Lower lobe of right lung (tissue), 2 donors: ENCODE measurements at regions not wholly inside any gene's neighbourhood (a gene's known extent, or its start where the extent isn't known, plus 50 kb on each side); places are given as distances from the start of the nearest gene placed in this dataset.

Source experiments
- ATAC-seq, 2 donors: fragments of 200-7000 bp; cut with Tn5 transposase; one replicate each; pipeline ENCODE4 v1.9.1; 2020 to 2022; ENCODE audit warnings: mild to moderate bottlenecking in 2 of 2, moderate library complexity in 2 of 2
- DNase-seq: peaks from one replicate; pipeline ENCODE4 v3.0.0-alpha.2; 2020
- H3K27ac ChIP-seq: fragments of 200-600 bp; one replicate; pipeline ENCODE4 v1.8.0; 2022
- H3K27me3 ChIP-seq: fragments of 200-600 bp; one replicate; pipeline ENCODE4 v1.8.0; 2022; ENCODE audit warnings: low read depth
- H3K36me3 ChIP-seq: fragments of 200-600 bp; one replicate; pipeline ENCODE4 v1.8.0; 2022; ENCODE audit warnings: mild to moderate bottlenecking
- H3K4me1 ChIP-seq: fragments of 200-600 bp; one replicate; pipeline ENCODE4 v1.8.0; 2022
- H3K4me3 ChIP-seq: fragments of 200-600 bp; one replicate; pipeline ENCODE4 v1.8.0; 2022; ENCODE audit warnings: mild to moderate bottlenecking
- H3K9me3 ChIP-seq: fragments of 200-600 bp; one replicate; pipeline ENCODE4 v1.8.0; 2022
- CTCF ChIP-seq: fragments of 200-600 bp; IDR thresholded peaks from one replicate; pipeline ENCODE4 v1.8.0; 2022; ENCODE audit warnings: antibody characterized with exemption, mild to moderate bottlenecking
- intact Hi-C: fragments of 100-400 bp; cut with DNase I; formaldehyde crosslinking; loops from one replicate; pipeline ENCODE4 v1.11.0; 2022
- donor health status: DM: no; HTN: yes; CAD: no; lungs with severe emphysema.

- H3K27me3 ChIP-seq: no peaks in the 10 kb centered on the region
- H3K9me3 ChIP-seq: no peaks in the 10 kb centered on the region
- no peaks in the 10 kb centered on the region for H3K4me1 ChIP-seq
- no peak for ATAC-seq
- no peak overlapping the region for H3K4me3 ChIP-seq
- intact Hi-C loops: no loop called here
- H3K27ac ChIP-seq: no peak overlapping the region
- no peaks in the 10 kb centered on the region for H3K36me3 ChIP-seq
- TF ChIP-seq CTCF: no peak
- DNase-seq: no peak
Measured at GRCh38 chr16:74026373-74027281, 270.0 kb upstream of the PSMD7 start.

GRCh38 chr16:74024953-74025352, 271.7 kb upstream of the PSMD7 start:
- intact Hi-C loops: no loop called here
- H3K4me3 ChIP-seq: no peak overlapping the region
- no peak overlapping the region for H3K27ac ChIP-seq
- no peaks in the 10 kb centered on the region for H3K27me3 ChIP-seq
- H3K36me3 ChIP-seq: no peaks in the 10 kb centered on the region
- DNase-seq: no peak
- no peaks in the 10 kb centered on the region for H3K4me1 ChIP-seq
- H3K9me3 ChIP-seq: no peaks in the 10 kb centered on the region
- TF ChIP-seq CTCF: no peak
- no peak for ATAC-seq

GRCh38 chr16:74020095-74020670, 276.4 kb upstream of the PSMD7 start:
- H3K27me3 ChIP-seq: no peaks in the 10 kb centered on the region
- DNase-seq (no peak), ATAC-seq (no peak)
- no peaks in the 10 kb centered on the region for H3K4me1 ChIP-seq
- no peak overlapping the region for H3K27ac ChIP-seq
- intact Hi-C loops: no loop called here
- no peak overlapping the region for H3K4me3 ChIP-seq
- no peaks in the 10 kb centered on the region for H3K36me3 ChIP-seq
- no peak for TF ChIP-seq CTCF
- no peaks in the 10 kb centered on the region for H3K9me3 ChIP-seq

GRCh38 chr16:74019612-74020011, 277.0 kb upstream of the PSMD7 start:
- Histone ChIP-seq H3K27me3 (no peaks in the 10 kb centered on the region), H3K36me3 (no peaks in the 10 kb centered on the region), H3K4me3 (no peak overlapping the region), H3K27ac (no peak overlapping the region), H3K9me3 (no peaks in the 10 kb centered on the region), H3K4me1 (no peaks in the 10 kb centered on the region)
- no peak for TF ChIP-seq CTCF
- intact Hi-C loops: no loop called here
- ATAC-seq (no peak), DNase-seq (no peak)

DNA sequence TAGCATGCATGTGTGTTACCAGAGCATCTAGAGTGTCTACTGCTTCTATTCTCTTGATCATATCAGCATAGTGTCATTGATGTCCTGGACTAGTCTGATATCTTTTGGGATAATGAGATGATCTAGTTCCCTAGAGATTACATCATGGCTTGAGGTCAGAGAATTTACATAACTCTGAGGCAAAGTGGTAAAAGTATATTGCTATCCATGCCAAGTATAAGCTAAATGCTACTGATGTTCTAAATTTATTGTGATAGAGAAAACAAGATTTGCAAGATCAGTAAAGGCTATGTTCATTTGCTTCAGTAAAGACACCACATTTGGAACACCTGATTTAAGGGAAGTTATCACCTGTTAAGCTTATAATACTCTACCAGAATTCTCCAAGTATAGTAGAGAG, 280.7 kb upstream of the PSMD7 start:
- DNase-seq (no peak), ATAC-seq (no peak)
- H3K27ac ChIP-seq: no peak overlapping the region
- H3K4me3 ChIP-seq: no peak overlapping the region
- no peaks in the 10 kb centered on the region for H3K36me3 ChIP-seq
- H3K4me1 ChIP-seq: no peaks in the 10 kb centered on the region
- intact Hi-C loops: no loop called here
- no peak for TF ChIP-seq CTCF
- H3K9me3 ChIP-seq: no peaks in the 10 kb centered on the region
- no peaks in the 10 kb centered on the region for H3K27me3 ChIP-seq
